NCI-H2081 (cell line): ENCODE measurements at regions not wholly inside any gene's neighbourhood (a gene's known extent, or its start where the extent isn't known, plus 50 kb on each side); places are given as distances from the start of the nearest gene placed in this dataset.
"Not testable (repeated sequence)": the region's sequence is repeated elsewhere in the genome, so short reads cannot be mapped to it uniquely, and the experiment has no call there.

Source experiments
- DNase-seq, 2 experiments: peaks; one replicate each; lab custom pipeline; 2025; lab: John Stamatoyannopoulos, UW

DNA sequence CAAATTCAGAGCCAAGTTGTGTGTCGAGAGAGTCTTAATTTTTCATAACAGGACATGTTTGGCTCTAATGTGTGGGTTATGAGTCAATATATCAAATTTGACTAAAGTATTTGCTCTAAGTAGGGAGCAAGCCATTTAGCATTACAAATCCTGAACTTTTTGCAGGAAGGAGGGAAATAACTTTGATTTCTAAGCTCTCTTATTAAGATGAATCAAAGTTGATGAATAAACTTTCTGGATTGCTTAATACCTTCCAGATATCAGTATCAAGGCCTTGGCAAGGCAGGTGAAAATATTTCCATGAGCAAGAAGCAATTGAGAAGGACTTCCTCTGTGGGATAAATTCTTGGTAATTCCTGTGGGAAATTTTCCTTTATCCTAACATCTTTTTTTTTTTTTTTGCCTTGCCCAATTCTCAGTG, 258.8 kb downstream of the AHR start:
- no peak for DNase-seq

DNA sequence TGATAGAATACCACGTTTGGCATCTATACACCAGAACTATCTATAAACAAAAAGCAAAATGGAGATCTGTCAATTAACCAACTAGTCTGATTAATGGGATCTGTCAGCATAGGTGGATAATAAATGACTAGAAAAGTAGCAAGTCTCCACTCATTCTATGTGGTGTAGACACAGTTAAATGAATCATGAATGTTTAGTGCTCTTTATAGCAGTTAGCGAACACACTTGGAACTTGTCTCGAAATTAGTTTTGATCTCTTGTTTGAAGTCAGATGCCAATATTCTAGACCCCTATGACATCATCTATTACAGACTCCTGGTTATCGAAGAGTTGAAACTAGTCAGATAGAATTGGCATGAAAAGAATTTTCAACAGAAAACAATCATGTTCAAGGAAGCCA, 259.7 kb downstream of the AHR start:
- no peak for DNase-seq

DNA sequence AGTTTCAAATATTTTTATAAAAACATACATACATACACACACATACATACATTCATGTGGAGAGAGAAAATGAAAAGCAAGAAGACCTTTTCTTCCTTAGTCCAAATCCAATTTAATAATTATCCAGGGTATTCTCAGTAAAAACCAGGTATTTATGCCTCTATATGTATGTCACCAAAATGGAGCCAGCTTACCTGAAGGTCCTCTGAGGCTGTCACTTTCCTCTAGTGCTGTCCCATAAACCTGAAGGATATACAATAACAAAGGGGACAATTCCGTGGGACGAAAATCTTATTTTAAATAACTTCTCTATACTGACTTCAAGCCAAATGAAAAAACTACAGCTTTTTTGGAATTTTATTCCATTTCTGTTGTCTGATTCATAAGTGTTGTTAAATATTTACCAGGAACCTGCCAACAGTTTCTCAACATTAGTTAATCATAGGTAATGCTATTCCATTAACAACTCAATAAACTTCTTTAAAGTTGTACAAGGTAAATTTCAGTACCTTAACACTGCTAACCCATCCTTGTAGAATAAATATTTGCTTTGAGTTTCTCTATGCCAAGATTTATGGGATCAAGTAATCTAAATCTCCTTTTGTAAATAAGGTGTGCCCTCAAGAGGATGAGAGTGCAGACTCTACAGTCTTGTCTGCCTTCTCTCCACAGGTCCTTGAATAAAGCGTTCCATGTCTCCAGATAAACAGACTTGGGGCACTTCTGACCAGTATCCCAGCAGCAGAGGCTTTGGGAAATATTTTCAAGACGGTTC, 260.3 kb downstream of the AHR start:
- DNase-seq: no peak

DNA sequence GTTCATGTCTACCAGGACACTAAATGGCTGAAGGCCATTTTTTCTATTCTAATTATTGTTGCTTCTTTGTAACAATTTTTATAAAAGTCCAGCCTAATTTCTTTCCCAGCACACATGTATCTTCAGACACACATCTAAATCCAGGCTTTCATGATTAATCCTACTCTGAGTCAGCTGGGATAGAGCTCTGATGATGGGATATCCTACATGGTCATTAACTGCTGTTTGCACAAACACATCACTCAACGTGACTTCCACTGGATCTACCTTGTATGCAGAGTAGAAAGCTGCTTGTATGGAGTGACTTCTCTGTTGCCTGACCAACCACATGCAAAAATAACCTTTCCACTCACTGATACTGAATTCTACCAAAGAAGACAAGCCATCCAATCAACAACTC, 260.9 kb downstream of the AHR start:
- DNase-seq: peak in 1 of 2 experiments; percentile 45

DNA sequence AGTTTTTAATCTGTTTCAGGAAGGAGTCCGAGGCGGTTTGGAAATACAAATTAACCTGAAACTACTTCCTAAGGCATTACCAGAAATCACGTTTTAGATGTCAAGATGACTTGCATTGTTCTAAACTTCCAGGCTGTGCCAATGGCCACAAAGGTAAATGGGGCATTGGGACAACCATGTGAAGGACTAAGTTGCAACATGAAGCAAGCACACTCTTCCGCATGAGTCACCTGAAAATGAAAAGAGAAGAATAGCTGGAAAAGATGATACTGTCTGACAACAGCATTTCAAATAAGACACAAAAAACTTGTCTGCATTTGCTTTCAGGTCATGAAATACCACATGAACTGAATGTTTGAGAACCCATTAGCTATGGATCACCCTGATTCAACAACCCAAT, 262.1 kb downstream of the AHR start:
- DNase-seq: no peak

DNA sequence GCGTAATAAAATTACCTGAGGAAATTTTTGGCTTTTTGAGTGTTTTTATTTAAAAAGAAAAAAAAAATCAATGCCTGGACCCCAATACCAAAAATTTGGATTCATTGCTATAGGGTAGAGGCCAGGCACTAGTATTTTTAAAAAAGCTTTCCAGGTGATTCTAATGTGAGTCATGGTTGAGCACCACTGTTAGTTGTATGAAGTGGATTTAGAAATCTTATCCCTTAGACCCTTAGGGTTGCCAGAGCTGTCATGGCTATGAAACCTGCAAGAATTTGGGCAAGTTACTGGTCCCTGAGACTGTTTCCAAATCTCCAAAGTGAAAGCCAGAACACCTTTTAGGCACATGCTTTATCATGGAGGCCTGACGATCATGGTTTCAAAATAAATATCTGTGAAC, 262.5 kb downstream of the AHR start:
- no peak for DNase-seq

DNA sequence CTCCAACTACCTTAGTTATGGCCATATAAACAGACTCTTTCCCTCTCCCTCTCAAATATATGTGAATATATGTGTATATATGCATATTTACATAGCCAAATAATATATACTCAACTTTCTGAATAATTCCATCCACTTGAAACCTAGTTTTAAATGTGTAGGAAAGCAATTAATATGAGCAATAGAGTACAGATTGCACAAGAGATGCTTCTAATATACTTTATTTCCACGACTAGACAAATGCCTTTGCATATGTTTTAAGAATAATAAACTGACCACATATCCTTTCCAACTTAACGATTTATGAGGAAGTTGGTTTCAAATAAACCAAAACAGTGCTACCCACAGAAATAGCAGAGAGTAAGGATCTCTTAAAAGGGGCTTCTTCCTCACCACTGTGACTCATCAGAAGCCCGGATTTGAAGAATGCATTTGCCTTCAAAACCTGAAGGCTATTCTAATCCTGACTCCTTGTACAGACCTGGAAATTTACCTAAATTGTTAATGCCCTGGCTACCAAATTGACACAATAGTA, 266.3 kb downstream of the AHR start:
- no peak for DNase-seq

DNA sequence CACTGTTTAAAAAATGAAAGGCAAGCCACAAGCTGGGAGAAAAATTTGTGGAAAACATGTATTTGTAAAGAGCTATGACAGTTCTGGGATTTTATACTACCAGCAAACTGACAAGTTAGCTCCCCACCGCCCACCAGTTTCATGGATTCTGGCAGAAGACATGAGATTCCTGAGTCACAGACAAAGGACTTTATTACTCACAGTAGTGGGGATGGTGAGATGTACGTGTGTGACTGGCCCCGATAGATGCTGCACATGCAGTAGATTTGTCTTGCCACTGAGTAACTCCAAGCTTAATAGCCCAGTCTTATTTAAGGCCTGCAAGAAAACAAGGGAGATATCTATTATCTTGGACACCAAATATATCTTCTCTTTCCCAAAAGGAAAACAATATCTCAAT, 281.7 kb downstream of the AHR start:
- no peak for DNase-seq

DNA sequence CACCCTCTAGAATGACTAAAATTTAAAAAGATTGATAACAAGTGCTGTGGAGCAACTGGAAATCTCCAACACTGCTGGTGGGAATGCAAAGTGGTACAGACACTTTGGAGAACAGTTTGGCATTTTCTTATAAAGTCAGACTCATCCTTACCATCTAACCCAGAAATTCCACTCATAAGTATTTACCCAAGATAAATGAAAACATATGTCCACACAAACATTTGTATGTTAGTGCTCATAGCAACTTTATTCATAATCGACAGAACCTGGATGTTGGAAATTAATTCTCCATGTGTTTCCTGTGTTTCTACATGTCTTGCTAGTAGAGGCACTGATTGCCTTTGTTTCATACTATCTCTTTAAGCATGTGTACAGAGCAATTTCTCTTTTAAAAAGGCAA, 282.4 kb downstream of the AHR start:
- no peak for DNase-seq

DNA sequence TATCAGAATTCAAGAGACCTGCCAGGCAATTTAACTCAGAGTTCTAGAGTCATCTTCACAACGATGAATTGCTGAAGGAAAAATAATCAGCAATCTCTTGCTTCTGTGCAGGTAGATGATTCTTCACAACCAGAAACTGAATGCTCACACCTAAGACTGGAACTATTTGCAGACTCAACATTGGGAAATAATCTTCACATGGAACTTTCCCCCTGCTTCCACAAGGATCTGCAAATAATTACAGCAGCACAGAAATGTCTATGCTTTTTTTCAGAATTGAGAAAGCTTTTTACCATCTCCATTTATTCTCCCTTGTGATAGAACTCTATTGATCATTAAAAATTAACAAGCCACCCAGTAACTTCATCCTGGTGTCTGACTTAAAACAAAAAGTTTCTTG, 282.8 kb downstream of the AHR start:
- DNase-seq: no peak

DNA sequence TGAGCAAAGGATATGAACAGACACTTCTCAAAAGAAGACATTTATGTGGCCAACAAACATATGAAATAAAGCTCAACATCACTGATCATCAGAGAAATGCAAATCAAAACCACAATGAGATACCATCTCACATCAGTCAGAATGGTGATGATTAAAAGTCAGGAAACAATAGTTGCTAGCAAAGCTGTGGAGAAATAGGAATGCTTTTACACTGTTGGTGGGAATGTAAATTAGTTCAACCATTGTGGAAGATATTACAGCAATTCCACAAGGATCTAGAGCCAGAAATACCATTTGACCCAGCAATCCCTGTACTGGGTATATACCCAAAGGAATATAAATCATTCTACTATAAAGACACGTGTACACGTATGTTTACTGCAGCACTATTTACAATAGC, 284.2 kb downstream of the AHR start:
- DNase-seq: not testable (repeated sequence)

DNA sequence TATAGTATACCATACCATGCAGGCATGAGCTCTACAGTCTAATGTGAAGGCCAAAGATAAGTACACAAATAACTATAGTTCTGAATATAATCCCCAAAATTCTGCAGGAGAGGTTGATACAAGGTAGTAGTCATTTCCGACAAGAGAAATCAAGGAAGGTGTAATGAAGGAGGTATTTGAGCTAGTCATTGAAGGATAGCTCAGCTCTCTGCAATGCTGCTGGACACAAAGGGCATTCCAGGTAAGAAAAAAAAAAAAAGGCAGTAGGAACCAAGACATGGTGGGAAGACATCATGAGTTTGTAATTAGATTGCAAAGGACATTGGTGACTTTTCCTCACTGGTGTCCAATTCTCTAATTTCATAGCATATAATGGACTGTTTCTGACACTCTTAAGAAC, 285.3 kb downstream of the AHR start:
- no peak for DNase-seq

DNA sequence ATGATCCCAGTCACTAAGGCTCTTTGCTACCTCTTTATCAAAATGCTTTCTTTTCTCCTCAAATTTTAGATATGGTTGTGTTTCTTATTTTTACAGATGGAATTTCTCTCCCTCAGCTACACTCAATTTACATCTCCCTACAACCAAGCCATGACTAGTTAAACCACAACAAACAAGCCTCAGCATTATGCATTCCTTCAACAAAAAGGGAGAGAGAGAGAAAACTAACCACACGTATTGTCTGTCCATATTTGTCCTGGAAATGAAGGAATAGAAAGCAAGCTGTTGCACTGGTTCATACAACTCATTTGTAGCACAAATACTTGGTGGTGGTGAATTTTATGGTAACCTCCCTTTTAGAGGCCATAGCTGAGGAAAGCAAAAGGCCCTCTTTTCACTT, 286.4 kb downstream of the AHR start:
- no peak for DNase-seq

DNA sequence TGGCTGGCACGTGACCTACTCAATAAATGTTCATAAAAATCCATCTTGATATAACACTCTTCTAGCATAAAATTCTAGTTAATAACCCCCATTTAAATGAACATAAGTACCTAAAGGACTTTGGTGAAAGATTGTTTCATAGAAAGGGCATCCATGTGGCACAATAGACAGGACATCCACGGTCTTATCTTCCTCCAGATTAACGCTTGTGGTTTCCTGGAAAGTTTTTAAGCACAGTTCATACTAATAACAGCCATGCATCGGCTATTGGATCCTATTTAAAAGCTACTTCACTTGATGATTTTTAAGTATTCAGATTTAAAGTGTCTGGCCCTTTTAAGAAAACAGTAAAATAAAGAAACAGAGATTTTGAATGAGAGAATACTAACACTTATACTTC, 288.3 kb downstream of the AHR start:
- no peak for DNase-seq

DNA sequence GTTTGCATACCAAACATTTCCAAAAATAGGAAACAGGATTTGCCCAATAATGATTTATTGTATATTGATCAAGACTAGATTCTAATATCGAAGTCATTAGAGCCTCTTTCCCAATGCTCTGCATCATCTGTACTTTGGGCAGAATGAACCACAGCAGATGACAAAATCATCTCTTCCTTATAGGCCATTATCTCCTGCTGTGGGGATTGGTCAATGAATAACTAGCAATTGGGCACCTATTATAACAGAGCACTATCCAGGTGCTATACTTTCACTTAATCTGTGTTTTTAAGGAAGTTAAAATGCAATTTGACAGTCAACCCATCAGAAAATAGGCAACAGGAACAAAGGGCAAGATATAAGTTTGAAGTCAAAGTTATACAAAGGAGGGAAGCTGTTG, 290.3 kb downstream of the AHR start:
- no peak for DNase-seq

DNA sequence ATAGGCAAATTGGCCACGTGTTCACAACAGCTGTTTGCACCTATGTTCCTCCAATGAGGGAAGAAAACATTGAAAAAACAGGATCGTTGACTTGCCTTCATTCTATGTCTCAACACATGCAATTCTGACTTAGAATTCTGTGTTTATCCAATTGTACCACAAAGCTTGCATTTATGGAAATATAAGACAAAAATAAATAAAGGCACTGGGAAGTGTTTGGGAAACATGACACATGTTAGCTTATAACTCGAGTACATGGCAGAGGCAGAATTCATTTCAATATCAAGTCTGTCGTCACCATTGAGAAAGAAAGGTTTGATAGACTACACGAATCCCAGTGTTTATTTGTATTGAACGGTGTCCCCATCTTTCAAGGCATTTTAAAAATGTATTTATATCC, 291.2 kb downstream of the AHR start:
- DNase-seq: no peak

DNA sequence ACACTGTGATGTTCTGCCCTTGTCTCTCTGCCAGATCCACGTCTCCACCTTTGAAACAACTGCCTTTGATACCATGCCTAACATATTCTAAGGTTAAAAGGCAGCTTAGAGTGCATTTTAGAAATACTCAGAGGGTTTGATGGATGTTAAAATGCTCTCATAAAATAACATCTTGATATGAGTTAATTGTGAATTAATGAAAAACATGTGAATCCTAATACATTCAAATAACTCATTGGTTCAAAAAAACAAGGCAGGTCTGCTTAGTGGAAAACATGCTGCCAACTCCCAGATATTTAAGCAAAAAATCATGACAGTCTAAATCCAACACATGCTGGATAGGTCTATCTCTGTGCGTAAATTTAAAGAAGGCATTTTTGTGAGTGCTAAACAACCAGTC, 291.8 kb downstream of the AHR start:
- DNase-seq: no peak

DNA sequence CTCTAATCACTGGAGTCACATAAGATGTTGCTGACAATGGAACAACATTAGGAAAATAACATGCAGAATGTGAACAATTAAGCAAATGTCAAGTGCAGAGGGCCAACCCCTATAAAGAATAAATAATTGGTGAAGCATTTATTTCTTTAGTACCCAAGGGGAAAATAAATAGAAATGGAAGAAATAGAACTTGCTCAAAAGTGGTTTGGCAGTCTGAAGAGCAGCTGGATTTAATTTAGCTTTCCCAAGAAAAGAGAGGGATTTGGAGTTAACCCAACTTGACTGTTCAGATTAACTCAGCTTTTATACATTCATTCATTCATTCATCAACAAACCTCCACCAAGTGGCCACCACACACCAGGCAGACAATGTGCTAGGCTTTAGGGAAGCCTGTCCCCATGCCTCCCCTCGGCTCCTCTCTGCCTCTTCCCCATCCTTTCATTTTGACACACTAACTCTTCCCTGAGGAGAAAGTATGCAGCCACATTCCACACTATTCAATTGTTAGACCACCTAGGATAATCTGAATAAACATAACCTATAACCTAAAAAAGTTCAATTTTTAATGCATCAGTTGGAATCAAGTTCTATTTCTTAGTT, 295.5 kb downstream of the AHR start:
- DNase-seq: no peak

DNA sequence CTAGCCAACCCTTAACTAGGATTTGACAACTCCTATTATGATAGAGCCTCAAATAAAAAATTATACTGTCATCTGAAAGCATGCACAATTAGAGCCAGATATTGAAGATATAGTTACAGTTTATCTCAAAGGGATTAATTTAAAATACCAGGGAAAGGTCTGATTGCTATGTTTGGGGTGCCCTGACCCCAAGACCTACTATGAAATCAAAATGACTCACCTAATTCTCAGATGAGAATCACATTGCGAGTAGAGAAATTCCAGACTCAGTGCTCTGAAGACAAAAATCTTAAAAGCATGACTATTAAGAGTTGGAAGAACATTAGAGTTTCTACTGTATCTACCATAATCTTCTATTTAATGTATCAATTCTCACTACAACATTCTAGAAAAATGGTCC, 297.1 kb downstream of the AHR start:
- DNase-seq: no peak

DNA sequence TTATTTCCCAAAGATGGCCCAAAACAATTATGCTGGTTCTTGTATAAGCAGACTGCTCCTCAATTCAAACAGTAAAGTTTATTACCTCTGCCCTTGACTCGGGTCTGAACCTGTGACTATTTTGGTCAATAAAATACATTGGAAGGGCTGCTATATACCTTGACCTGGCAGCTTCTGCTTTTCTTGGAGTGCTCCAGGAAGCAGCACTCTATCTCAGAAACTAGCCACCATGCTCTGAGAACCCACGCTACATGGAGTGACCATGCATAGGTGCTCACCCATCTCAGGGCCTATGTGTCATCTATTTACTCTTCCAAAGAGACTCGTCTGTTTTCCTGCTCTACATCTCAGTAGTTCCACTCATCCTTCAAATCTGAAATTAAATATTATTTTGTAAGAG, 299.9 kb downstream of the AHR start:
- no peak for DNase-seq

DNA sequence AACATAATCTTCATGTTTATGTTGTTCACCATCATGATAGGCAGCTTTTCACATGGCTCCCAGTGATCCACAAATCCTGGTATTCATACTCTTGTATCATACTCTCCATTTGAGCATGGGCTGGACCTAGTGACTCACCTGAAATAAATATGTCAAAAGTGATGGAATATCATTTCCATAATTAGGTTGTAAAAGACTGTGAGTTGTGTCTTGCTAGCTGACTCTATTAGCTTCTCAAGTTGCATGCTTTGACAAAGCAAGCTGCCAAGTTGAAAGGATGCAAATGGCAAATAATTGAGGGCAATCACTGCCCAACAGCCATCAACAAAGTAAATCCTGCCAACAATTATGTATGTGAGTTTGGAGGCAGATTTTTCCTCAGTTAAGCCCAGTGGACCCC, 300.4 kb downstream of the AHR start:
- peak; percentile 52 to 91 for DNase-seq

DNA sequence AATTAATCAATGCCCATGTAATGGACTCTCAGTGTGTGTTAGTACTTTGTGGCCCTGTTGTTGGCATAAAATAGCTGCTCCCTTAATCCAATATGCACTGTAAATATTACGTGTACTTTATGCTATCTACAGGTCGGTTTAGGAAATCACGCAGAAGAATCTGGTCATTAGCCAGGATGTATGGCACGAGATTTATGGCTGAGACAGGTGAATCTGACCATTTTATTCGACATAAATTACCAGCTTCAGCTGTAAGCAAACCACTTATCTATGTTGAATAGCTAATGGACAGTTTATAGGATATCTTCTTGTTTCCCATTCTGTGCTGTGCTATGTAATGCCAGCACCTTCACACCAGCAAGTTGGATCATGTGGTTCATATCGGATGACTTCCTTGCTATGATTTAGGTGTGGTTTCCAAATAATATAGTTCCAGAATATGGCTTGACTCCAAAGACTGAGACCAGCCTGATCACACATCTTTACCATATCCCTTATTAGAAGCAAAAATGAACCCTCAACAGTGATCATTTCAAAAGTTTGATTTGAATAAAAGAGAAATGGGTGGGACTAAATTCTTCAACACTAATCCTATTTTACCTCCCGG, 301.4 kb downstream of the AHR start:
- peak; percentile 73 to 94 for DNase-seq

DNA sequence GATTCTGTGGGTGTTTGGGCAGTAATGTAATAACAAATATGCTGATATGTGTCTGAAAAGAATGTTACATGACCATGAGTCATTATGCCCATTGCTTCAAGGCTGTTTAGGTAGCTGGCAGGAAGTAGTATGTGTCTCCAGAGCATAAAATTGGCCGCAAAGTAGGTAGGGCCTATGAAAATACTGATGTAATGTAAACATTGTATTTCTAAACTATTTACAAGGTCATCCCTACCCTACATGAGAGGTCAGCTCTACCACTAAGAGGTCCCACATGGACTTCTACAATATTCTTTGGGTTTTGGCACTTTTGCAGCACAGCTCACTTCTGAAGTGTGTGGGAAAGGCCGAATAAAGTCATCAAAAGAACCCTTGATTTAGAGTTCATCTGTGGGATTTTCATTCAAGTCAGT, 301.9 kb downstream of the AHR start:
- DNase-seq: peak in 1 of 2 experiments; percentile 46
